ENCODE measurements at regions not wholly inside any gene's neighbourhood (a gene's known extent, or its start where the extent isn't known, plus 50 kb on each side); places are given as distances from the start of the nearest gene placed in this dataset.

- CTCF ChIA-PET, result no interaction called here
- Histone ChIP-seq H3F3A (ENCODE audit: low read length, unreplicated experiment) (no peaks in the 10 kb centered on the region), H3K4me3 (ENCODE audit: low read length) (no peak overlapping the region), H4K20me1 (ENCODE audit: low read length) (no peaks in the 10 kb centered on the region), H3K27me3 (ENCODE audit: low read length) (no peaks in the 10 kb centered on the region), H3K27ac (ENCODE audit: low read length) (no peak overlapping the region), H3K9me2 (replicated peaks; ENCODE audit: low read length) (no peaks in the 10 kb centered on the region), H3K4me2 (ENCODE audit: low read length) (no peak overlapping the region), H3K4me1 (ENCODE audit: insufficient read depth, low read length) (no peaks in the 10 kb centered on the region), H3K36me3 (ENCODE audit: low read depth, low read length) (no peaks in the 10 kb centered on the region), H3K9ac (ENCODE audit: low read length) (no peak overlapping the region), H3K9me3 (ENCODE audit: low read length) (no peaks in the 10 kb centered on the region), H2AFZ (ENCODE audit: low read length) (no peak overlapping the region), H3K79me2 (ENCODE audit: low read length) (no peaks in the 10 kb centered on the region)
- intact Hi-C loops (cut with micrococcal nuclease), result no loop called here
- no TSS peak for BruUV-seq (replicated peaks)
- POLR2A ChIA-PET (ENCODE audit: unreplicated experiment), result no interaction called here
- no peak for ATAC-seq
- DNase-seq, result no peak
- TF ChIP-seq CTCF (conservative IDR thresholded peaks at IDR 0.05; ENCODE audit: low read depth, low read length) (no peak), EZH2 (IDR thresholded peaks at IDR 0.05; ENCODE audit: low read length, unreplicated experiment) (no peak), EZH2phosphoT487 (IDR thresholded peaks at IDR 0.05; ENCODE audit: borderline replicate concordance, low read length) (no peak)
These were observed 485.9 kb upstream of the KLF4 start for GRCh38 chr9:107975426-107976010.

GRCh38 chr9:107973451-107973850, 483.9 kb upstream of the KLF4 start:
- Histone ChIP-seq H3K27me3 (ENCODE audit: low read length) (no peaks in the 10 kb centered on the region), H3K4me1 (ENCODE audit: insufficient read depth, low read length) (no peaks in the 10 kb centered on the region), H3K9me2 (replicated peaks; ENCODE audit: low read length) (no peaks in the 10 kb centered on the region), H4K20me1 (ENCODE audit: low read length) (no peaks in the 10 kb centered on the region), H3K36me3 (ENCODE audit: low read depth, low read length) (no peaks in the 10 kb centered on the region), H3K9ac (ENCODE audit: low read length) (no peak overlapping the region), H2AFZ (ENCODE audit: low read length) (no peak overlapping the region), H3K9me3 (ENCODE audit: low read length) (no peaks in the 10 kb centered on the region), H3K4me2 (ENCODE audit: low read length) (no peak overlapping the region), H3K79me2 (ENCODE audit: low read length) (no peaks in the 10 kb centered on the region), H3F3A (ENCODE audit: low read length, unreplicated experiment) (no peaks in the 10 kb centered on the region), H3K4me3 (ENCODE audit: low read length) (no peak overlapping the region), H3K27ac (ENCODE audit: low read length) (no peak overlapping the region)
- DNase-seq (no peak), ATAC-seq (no peak)
- no peak for TF ChIP-seq EZH2 (IDR thresholded peaks at IDR 0.05; ENCODE audit: low read length, unreplicated experiment)
- TF ChIP-seq CTCF (conservative IDR thresholded peaks at IDR 0.05; ENCODE audit: low read depth, low read length), result no peak
- no peak for TF ChIP-seq EZH2phosphoT487 (IDR thresholded peaks at IDR 0.05; ENCODE audit: borderline replicate concordance, low read length)
- BruUV-seq (replicated peaks), result no TSS peak
- intact Hi-C loops (cut with micrococcal nuclease), result no loop called here
- ChIA-PET CTCF (no interaction called here), POLR2A (ENCODE audit: unreplicated experiment) (no interaction called here)

- no peak overlapping the region for H3K9ac ChIP-seq (ENCODE audit: low read length)
- intact Hi-C loops (cut with micrococcal nuclease), result no loop called here
- no peak overlapping the region for H3K4me3 ChIP-seq (ENCODE audit: low read length)
- POLR2A ChIA-PET (ENCODE audit: unreplicated experiment), result interaction anchor here (0.6 kb wide), 1 partner anchor 1335 kb away, joined by 8 read pairs; no protein-coding TSS in a partner anchor
- H3K9me3 ChIP-seq (ENCODE audit: low read length), result no peaks in the 10 kb centered on the region
- H4K20me1 ChIP-seq (ENCODE audit: low read length), result no peaks in the 10 kb centered on the region
- no peak overlapping the region for H2AFZ ChIP-seq (ENCODE audit: low read length)
- ATAC-seq (no peak), DNase-seq (no peak)
- no TSS peak for BruUV-seq (replicated peaks)
- no peak overlapping the region for H3K4me2 ChIP-seq (ENCODE audit: low read length)
- H3K9me2 ChIP-seq (replicated peaks; ENCODE audit: low read length), result no peaks in the 10 kb centered on the region
- TF ChIP-seq EZH2phosphoT487 (IDR thresholded peaks at IDR 0.05; ENCODE audit: borderline replicate concordance, low read length) (no peak), EZH2 (IDR thresholded peaks at IDR 0.05; ENCODE audit: low read length, unreplicated experiment) (no peak), CTCF (conservative IDR thresholded peaks at IDR 0.05; ENCODE audit: low read depth, low read length) (no peak)
- no peaks in the 10 kb centered on the region for H3K36me3 ChIP-seq (ENCODE audit: low read depth, low read length)
- H3K79me2 ChIP-seq (ENCODE audit: low read length), result no peaks in the 10 kb centered on the region
- no peaks in the 10 kb centered on the region for H3K27me3 ChIP-seq (ENCODE audit: low read length)
- no peaks in the 10 kb centered on the region for H3K4me1 ChIP-seq (ENCODE audit: insufficient read depth, low read length)
- CTCF ChIA-PET, result no interaction called here
- H3F3A ChIP-seq (ENCODE audit: low read length, unreplicated experiment), result no peaks in the 10 kb centered on the region
- H3K27ac ChIP-seq (ENCODE audit: low read length), result no peak overlapping the region
These were observed 482.8 kb upstream of the KLF4 start for GRCh38 chr9:107972346-107972745.
